ENCODE measurements at regions not wholly inside any gene's neighbourhood (a gene's known extent, or its start where the extent isn't known, plus 50 kb on each side); places are given as distances from the start of the nearest gene placed in this dataset.
"Not testable (repeated sequence)": the region's sequence is repeated elsewhere in the genome, so short reads cannot be mapped to it uniquely, and the experiment has no call there.

- Histone ChIP-seq H3K4me3 (no peak overlapping the region), H3K27me3 (ENCODE audit: insufficient read depth in 3 of 3, low read length in 2 of 3) (no peaks in the 10 kb centered on the region), H3K9me3 (no peaks in the 10 kb centered on the region), H3K36me3 (ENCODE audit: insufficient read depth in 1 of 2, low read depth in 1 of 2) (no peaks in the 10 kb centered on the region), H3K4me1 (no peaks in the 10 kb centered on the region), H3K27ac (no peak overlapping the region)
- TF ChIP-seq, protein P1, sequence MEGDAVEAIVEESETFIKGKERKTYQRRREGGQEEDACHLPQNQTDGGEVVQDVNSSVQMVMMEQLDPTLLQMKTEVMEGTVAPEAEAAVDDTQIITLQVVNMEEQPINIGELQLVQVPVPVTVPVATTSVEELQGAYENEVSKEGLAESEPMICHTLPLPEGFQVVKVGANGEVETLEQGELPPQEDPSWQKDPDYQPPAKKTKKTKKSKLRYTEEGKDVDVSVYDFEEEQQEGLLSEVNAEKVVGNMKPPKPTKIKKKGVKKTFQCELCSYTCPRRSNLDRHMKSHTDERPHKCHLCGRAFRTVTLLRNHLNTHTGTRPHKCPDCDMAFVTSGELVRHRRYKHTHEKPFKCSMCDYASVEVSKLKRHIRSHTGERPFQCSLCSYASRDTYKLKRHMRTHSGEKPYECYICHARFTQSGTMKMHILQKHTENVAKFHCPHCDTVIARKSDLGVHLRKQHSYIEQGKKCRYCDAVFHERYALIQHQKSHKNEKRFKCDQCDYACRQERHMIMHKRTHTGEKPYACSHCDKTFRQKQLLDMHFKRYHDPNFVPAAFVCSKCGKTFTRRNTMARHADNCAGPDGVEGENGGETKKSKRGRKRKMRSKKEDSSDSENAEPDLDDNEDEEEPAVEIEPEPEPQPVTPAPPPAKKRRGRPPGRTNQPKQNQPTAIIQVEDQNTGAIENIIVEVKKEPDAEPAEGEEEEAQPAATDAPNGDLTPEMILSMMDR (IDR thresholded peaks at IDR 0.05), result peak; percentile 77
- peak; percentile 53 to 71 for DNase-seq
- WGBS, 3 donors, result 50 to 56% (median 53%) methylated on average over 12 of the region's 12 CpGs
- ATAC-seq, result peak; percentile 74 to 87 (median 85)
- intact Hi-C loops (cut with DNase I), result loop anchor here in 1 of 2 donors (5.0 kb wide), 1 partner anchor 131 kb away; no protein-coding TSS in a partner anchor
These were observed 63.5 kb upstream of the CAPRIN1 start for GRCh38 chr11:33987975-33988580.

GRCh38 chr11:33987545-33987944 is 64.0 kb upstream of the CAPRIN1 start:
- ATAC-seq, result no peak
- H3K27me3 ChIP-seq (ENCODE audit: insufficient read depth in 3 of 3, low read length in 2 of 3), result no peaks in the 10 kb centered on the region
- intact Hi-C loops (cut with DNase I), result loop anchor here in 1 of 2 donors (5.0 kb wide), 1 partner anchor 130 kb away; no protein-coding TSS in a partner anchor
- H3K4me1 ChIP-seq, result no peaks in the 10 kb centered on the region
- no peaks in the 10 kb centered on the region for H3K36me3 ChIP-seq (ENCODE audit: insufficient read depth in 1 of 2, low read depth in 1 of 2)
- DNase-seq, result no peak
- no peak overlapping the region for H3K4me3 ChIP-seq
- H3K9me3 ChIP-seq, result no peaks in the 10 kb centered on the region
- TF ChIP-seq, protein P1 (IDR thresholded peaks at IDR 0.05), result no peak
- WGBS, 3 donors, result 91 to 96% (median 95%) methylated on average over 3 of the region's 3 CpGs
- no peak overlapping the region for H3K27ac ChIP-seq

- intact Hi-C loops (cut with DNase I), result loop anchor here in 1 of 2 donors (5.0 kb wide), 1 partner anchor 130 kb away; no protein-coding TSS in a partner anchor
- 75 to 79% (median 75%) methylated on average over 10 to 12 of the region's 12 CpGs for WGBS, 3 donors
These were observed 64.7 kb upstream of the CAPRIN1 start for GRCh38 chr11:33986597-33987501.

DNA sequence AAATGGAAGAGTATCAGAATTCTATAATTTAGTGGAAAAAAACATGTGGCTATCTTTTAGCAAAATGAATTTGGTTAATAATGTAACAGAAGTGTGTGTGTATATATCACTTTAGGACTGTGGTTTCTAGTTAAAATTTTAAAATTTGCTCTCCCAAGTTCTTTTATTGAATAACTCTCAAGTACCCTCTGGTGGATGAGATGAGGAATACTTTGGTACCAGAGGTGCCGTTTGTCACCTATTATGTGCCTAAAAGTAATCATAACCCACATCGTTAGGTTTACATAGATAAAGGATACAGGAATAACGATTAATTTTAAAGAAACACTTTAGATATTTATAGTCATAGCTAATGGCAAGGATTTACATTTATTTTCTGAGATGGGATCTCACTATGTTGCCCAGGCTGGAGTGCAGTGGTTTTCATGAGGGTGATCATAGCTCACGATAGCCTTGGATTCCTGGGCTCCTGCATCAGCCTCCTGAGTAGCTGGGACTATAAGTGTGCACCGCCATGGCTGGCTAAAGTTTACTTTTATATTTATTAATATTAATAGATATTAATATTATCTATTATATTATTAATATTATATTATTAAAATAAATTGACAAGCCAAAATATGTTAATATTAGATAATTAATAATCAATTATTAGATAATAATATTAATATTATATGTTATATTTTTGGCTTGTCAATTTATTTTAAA is 66.7 kb upstream of the CAPRIN1 start:
- intact Hi-C loops (cut with DNase I), result loop anchor here in 1 of 2 donors (5.0 kb wide), 1 partner anchor 128 kb away; no protein-coding TSS in a partner anchor
- Histone ChIP-seq H3K27me3 (ENCODE audit: insufficient read depth in 3 of 3, low read length in 2 of 3) (peaks cover 0 to 3% (median 0%) of the 10 kb centered on the region in 3 donors), H3K4me3 (no peak overlapping the region), H3K4me1 (no peaks in the 10 kb centered on the region), H3K27ac (no peak overlapping the region), H3K9me3 (no peaks in the 10 kb centered on the region), H3K36me3 (ENCODE audit: insufficient read depth in 1 of 2, low read depth in 1 of 2) (no peaks in the 10 kb centered on the region)
- ATAC-seq, result no peak
- no peak for DNase-seq
- WGBS, 3 donors, result 80 to 86% (median 82%) methylated on average over 5 of the region's 5 CpGs
- TF ChIP-seq, protein P1 (IDR thresholded peaks at IDR 0.05), result no peak

More at GRCh38 chr11:33986597-33987501, 64.7 kb upstream of the CAPRIN1 start:
- H3K4me1 ChIP-seq; H3K9me3 ChIP-seq; DNase-seq; H3K27me3 ChIP-seq (ENCODE audit: insufficient read depth in 3 of 3, low read length in 2 of 3); H3K36me3 ChIP-seq (ENCODE audit: insufficient read depth in 1 of 2, low read depth in 1 of 2); H3K4me3 ChIP-seq; ATAC-seq; H3K27ac ChIP-seq: not testable (repeated sequence)
